ENCODE measurements at regions not wholly inside any gene's neighbourhood (a gene's known extent, or its start where the extent isn't known, plus 50 kb on each side); places are given as distances from the start of the nearest gene placed in this dataset.

DNA sequence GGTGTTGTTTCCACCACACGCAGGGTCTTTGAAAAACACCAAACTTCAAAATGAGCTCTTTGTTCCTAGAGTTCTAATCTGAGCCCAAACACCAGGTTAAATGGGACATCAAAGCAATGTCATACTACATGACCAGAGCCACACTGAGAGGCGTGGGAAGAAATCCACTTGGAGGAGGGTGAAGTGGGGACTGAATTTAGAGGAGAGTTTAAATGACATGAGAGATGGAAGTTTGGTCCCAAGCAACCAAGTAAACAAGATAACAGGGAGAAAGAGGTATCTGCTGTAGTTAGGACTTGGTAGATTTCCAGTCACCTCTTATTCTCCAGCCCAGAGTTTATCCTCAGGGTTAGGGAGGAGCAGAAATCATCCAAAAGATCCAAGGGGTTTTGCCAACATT, 290.9 kb upstream of the FAM78B start:
- Histone ChIP-seq H3K27me3 (no peaks in the 10 kb centered on the region), H3K36me3 (no peaks in the 10 kb centered on the region), H3K27ac (no peak overlapping the region), H3K9me3 (no peaks in the 10 kb centered on the region), H3K4me3 (no peak overlapping the region), H3K4me1 (no peaks in the 10 kb centered on the region)
- TF ChIP-seq, protein P1, sequence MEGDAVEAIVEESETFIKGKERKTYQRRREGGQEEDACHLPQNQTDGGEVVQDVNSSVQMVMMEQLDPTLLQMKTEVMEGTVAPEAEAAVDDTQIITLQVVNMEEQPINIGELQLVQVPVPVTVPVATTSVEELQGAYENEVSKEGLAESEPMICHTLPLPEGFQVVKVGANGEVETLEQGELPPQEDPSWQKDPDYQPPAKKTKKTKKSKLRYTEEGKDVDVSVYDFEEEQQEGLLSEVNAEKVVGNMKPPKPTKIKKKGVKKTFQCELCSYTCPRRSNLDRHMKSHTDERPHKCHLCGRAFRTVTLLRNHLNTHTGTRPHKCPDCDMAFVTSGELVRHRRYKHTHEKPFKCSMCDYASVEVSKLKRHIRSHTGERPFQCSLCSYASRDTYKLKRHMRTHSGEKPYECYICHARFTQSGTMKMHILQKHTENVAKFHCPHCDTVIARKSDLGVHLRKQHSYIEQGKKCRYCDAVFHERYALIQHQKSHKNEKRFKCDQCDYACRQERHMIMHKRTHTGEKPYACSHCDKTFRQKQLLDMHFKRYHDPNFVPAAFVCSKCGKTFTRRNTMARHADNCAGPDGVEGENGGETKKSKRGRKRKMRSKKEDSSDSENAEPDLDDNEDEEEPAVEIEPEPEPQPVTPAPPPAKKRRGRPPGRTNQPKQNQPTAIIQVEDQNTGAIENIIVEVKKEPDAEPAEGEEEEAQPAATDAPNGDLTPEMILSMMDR (IDR thresholded peaks at IDR 0.05): no peak
- intact Hi-C loops (cut with DNase I): no loop called here
- DNase-seq: no peak
- no peak for ATAC-seq

DNA sequence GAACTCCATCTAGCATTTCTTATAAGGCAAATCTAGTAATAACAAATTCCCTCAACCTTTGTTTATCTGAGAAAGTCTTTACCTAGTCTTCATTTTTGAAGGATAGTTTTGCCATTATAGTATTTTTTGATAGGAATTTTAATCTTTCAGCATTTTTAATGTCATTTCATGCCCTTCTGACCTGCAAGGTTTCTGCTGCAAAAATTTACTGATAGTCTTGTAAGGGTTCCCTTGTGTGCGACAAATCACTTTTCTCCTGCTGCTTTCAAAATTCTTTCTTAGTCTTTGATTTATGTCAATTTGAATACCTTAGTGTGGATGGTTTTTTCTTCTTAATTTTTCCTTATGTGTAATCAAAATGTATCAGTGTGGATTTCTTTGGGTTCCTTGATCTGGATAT, 297.5 kb upstream of the FAM78B start:
- DNase-seq (no peak), ATAC-seq (no peak)
- TF ChIP-seq, protein P1 (IDR thresholded peaks at IDR 0.05): no peak
- Histone ChIP-seq H3K36me3 (no peaks in the 10 kb centered on the region), H3K4me3 (no peak overlapping the region), H3K9me3 (no peaks in the 10 kb centered on the region), H3K27ac (no peak overlapping the region), H3K4me1 (no peaks in the 10 kb centered on the region), H3K27me3 (no peaks in the 10 kb centered on the region)
- intact Hi-C loops (cut with DNase I): no loop called here

DNA sequence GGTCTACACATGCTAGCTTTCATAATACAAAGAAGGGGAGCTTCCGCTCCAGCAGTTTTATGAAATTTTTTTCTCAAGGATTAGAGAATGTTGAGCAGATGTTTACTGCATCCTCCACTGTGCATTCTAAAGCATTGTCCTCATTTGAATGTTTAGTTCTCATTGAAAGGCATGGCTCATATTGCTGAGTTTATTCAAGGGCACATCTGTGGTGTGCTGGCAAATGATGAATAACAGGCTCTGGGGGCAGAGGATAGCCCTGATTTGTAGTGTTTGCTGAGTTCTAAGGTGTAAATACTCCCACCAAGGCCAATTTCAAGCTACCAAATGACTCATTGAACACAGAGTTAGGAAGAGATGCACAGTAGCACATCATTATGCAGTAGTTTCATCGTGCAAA, 303.2 kb upstream of the FAM78B start:
- intact Hi-C loops (cut with DNase I): no loop called here

DNA sequence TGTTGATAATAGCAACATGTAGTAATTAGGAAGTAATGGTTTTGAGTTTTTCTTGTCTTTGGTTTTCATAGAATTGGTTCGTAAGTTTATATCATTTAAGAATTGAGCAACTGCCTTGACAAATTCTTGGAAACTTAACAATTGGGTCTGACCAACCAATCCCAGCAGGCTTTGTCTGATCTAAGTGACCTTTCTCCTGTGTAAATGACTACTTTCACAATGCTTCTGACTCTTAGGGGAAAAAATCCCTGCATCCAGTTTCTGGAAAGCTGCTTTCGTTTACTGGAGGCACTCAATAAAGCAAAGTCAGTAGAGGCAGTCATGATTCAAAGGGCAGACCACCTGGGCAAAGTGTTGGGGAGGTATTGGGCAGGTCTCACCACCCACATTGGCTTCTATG, 303.6 kb upstream of the FAM78B start:
- DNase-seq (no peak), ATAC-seq (no peak)
- TF ChIP-seq, protein P1 (IDR thresholded peaks at IDR 0.05): no peak
- no peaks in the 10 kb centered on the region for H3K27me3 ChIP-seq
- H3K4me1 ChIP-seq: no peaks in the 10 kb centered on the region
- no peak overlapping the region for H3K27ac ChIP-seq
- intact Hi-C loops (cut with DNase I): no loop called here
- no peak overlapping the region for H3K4me3 ChIP-seq
- no peaks in the 10 kb centered on the region for H3K9me3 ChIP-seq
- no peaks in the 10 kb centered on the region for H3K36me3 ChIP-seq

More for the DNA sequence above, 303.2 kb upstream of the FAM78B start:
- no peak for DNase-seq
- no peaks in the 10 kb centered on the region for H3K9me3 ChIP-seq
- no peaks in the 10 kb centered on the region for H3K27me3 ChIP-seq
- no peak overlapping the region for H3K27ac ChIP-seq
- ATAC-seq: no peak
- no peaks in the 10 kb centered on the region for H3K36me3 ChIP-seq
- no peaks in the 10 kb centered on the region for H3K4me1 ChIP-seq
- TF ChIP-seq, protein P1 (IDR thresholded peaks at IDR 0.05): no peak
- no peak overlapping the region for H3K4me3 ChIP-seq

DNA sequence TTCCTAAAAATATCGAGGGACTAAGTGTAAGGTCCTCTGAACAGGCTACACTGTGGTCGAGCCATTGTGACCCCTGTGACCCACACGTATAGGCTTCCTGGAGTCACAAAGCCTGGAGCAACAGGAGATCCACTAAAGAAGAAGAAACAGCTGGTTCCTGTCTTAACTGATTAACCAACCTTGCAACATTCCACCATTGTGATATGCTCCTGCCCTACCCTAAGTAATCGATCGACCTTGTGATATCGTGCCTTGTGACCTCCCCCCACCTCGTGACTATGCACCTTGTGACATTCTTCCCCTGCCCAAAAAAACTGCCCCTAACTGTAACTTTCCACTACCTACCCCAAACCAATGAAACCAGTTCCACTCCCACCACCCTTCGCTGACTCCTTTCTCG, 304.6 kb upstream of the FAM78B start:
- H3K27ac ChIP-seq: no peak overlapping the region

More for the DNA sequence above, 304.6 kb upstream of the FAM78B start:
- Histone ChIP-seq H3K4me3 (no peak overlapping the region), H3K4me1 (no peaks in the 10 kb centered on the region), H3K36me3 (no peaks in the 10 kb centered on the region), H3K27me3 (no peaks in the 10 kb centered on the region), H3K9me3 (no peaks in the 10 kb centered on the region)
- no peak for ATAC-seq
- intact Hi-C loops (cut with DNase I): no loop called here
- no peak for DNase-seq
- TF ChIP-seq, protein P1 (IDR thresholded peaks at IDR 0.05): no peak
